CD4-positive, alpha-beta T cell treated with Interleukin-15 for 4 hours (primary cell): ENCODE measurements at regions not wholly inside any gene's neighbourhood (a gene's known extent, or its start where the extent isn't known, plus 50 kb on each side); places are given as distances from the start of the nearest gene placed in this dataset.
"Not testable (repeated sequence)": the region's sequence is repeated elsewhere in the genome, so short reads cannot be mapped to it uniquely, and the experiment has no call there.

Source experiments
- DNase-seq: peaks from one replicate; pipeline ENCODE4 v3.0.0-alpha.2; 2020; ENCODE audit warnings: low spot score

GRCh38 chr2:59249441-59250306 lies 1008.5 kb upstream of the FANCL start:
- no peak for DNase-seq

GRCh38 chr2:59239146-59239545 lies 998.0 kb upstream of the FANCL start:
- no peak for DNase-seq

DNA sequence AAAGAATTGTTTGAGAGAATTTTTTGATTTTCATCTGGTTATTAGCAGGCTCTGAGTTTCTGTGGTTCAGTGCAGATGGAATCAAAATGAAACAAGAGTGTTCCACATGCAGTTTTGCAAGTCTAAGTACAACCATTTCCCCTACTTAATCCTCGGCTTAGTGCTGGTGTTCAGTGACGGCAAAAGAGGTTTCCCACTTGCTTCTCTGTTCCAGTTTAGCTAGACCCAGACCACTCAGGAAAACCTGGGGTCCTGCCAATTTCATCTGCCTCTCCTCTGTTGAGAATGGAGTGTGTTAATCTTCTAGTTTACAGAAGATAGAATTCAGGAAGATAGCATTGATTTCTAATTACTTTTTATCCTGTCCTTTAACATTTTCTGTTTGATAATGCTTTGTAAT lies 996.2 kb upstream of the FANCL start:
- DNase-seq = no peak

DNA sequence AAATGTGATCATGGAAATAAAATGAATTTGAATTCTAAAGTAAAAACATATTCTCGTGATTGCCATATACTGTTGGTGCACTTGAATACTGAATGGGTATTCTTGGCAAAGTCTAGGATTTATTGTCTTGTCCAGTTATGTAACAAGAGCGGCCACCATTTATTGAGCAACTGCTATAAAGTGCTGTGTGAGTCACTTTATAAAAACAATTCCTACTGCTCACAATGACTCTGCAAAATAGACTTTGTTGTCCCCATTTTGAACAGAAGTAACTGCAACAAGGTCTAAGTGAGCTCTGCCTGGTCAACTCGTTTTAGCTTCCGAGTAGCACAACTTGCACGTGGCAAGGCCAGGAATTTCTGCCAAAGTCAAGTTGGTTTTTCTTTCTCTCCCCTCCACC lies 995.6 kb upstream of the FANCL start:
- DNase-seq = no peak

- DNase-seq = no peak
Observed at GRCh38 chr2:59233920-59234319, 992.8 kb upstream of the FANCL start.

DNA sequence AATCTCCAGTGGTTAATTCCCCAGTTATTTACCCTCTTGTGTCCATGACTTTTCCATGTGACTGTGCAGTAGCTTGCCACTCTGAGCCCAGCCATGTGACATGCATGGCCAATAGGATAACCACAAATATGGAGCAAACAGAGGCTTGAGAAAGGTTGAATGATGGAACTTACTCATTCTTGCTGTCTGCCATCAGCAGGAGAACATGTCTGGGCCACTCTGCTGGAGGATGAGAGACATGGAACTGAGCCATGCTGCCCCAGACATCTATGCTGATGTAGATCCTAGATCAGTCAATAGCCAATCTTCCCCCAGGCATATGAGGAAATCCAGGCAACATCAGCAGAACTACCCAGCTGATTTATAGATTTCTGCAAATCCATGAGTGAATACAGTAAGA lies 992.3 kb upstream of the FANCL start:
- no peak for DNase-seq

- no peak for DNase-seq
Observed at GRCh38 chr2:59232394-59233165, 991.5 kb upstream of the FANCL start.

- DNase-seq = not testable (repeated sequence)
Observed at GRCh38 chr2:59226362-59226761, 985.2 kb upstream of the FANCL start.

DNA sequence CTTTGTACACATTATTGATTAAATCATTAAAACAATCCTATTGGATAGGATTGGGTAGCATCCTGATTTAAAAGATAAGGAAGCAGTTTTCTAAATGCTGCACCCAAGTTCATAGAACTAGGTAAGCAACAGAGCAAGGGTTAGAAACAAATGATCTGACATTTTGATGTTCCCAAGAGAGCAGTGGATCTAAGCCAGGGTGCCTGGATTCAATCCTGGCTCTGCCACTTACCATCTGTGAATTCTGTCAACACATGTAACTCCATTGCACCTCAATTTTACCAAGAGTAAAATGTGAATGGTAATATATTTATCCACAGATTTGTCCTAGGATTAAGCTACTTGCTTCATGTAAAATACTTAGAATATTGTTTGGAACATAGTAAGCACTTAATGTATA lies 982.6 kb upstream of the FANCL start:
- DNase-seq = no peak

DNA sequence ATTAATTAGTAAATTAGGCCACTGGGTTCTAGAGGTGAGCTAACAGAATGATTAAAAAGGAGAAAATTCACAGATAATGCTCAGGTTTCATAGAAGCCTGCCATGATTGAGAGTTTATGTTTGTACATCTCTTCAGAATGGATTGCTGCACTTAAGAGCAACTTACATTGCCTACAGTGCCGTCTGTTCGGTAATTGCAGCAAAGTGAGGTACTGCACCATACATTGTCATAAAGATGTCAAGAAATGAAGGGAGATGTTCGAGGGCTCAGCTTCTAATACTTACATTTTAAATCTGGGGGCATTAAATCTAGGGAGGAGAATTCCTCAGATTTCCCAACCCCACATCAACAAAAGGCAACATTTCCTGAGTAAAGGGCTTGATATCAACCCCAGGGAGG lies 976.2 kb upstream of the FANCL start:
- DNase-seq = no peak

GRCh38 chr2:59206361-59206760 lies 965.2 kb upstream of the FANCL start:
- DNase-seq = no peak

- no peak for DNase-seq
Observed at GRCh38 chr2:59204040-59204439, 962.9 kb upstream of the FANCL start.

DNA sequence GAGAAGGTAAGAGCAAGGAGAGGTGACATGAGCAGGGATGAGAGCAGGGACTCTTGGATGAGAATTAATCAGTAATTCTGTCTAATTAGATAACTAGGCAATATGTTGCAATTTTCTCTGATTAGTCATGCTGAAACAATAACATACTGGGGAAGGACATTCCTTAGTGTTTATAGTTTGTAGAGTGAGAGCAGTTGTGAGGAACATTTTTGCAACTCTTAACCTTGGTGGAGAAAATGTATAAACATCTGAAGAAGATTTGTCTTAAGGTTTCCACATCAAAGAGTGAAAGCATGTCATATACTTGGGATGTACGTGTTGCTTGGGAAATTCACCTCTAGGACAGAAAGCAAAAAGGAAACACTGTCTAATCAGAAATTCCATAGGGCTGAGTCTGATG lies 955.4 kb upstream of the FANCL start:
- no peak for DNase-seq

GRCh38 chr2:59195851-59196250 lies 954.7 kb upstream of the FANCL start:
- DNase-seq = no peak

GRCh38 chr2:59191781-59192180 lies 950.7 kb upstream of the FANCL start:
- DNase-seq = no peak

DNA sequence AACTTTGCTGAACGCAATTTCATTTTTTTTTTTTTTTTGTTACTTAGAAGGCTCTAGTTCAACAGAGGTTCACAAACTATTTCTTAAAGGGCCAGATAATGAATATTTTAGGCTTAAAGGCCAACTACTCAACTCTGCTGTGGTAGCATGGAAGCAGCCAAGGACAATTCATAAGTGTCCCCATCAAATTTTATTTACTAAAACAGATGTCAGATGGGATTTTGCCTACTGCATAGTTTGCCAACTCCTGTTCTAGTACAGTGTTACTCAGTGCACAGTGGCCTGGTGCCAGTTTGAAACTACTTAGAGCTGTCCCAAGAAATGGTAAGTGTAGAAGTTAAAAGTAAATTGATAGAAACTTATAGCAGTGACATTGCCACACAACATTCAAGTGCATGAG lies 949.4 kb upstream of the FANCL start:
- DNase-seq = no peak

GRCh38 chr2:59184276-59185020 lies 943.3 kb upstream of the FANCL start:
- no peak for DNase-seq

GRCh38 chr2:59183070-59183469 lies 941.9 kb upstream of the FANCL start:
- DNase-seq = no peak

DNA sequence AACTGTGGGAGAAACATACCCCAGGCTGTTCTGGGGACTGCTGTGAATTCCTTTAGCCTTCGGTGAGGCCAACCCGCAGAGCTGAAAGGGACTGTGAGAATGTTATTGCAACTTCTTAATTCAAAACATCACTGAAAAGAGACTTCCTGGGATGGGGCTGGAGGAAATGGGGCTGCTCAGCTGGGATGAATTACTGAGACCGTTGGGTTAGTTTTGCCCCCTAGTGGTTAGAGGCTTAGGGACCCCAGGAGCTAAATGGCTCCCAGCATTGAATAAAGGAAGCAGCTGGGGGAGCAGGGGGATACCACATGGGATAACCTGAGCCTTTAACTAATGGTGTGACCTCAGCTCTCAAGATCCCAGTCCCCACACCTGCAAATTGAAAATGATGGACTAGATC lies 941.1 kb upstream of the FANCL start:
- DNase-seq = no peak

GRCh38 chr2:59181347-59181746 lies 940.2 kb upstream of the FANCL start:
- DNase-seq = no peak

DNA sequence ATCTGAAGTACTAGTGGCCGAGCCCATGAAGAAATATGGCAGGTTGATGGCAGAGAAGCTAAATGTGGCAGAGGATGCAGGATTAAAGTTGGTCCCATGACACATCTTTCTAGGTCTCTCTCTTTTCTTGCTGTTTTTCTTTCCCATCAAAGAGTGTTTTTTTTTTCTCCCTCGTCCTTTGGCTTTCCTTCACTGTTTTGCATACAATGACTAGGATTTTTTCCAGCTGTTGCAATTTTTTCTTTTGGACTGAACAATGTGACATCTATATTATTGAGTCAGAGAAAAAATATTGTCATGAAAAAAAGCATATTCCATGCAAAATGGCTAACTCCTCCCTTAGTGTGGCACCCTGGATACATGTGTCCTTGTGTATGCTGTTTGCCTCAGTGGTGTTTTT lies 939.5 kb upstream of the FANCL start:
- no peak for DNase-seq

DNA sequence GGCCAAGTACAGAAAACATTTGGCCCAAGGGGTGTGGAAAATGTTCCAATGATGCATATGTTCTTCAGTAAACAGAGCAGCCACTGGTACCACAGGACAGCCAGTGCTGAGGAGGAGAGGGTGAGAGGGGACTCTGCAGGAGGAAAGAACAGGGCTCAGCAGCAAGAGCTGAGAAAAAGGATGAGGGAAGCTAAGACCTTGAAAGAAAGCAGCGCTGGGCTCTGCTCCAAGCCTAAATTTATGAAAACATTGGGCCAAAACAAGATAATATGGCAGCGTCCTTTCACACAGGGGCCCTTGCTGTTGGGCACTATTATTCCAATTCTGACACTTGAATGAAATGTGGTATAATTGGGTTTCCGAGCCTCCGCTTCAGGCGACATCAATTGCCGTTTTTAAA lies 939.0 kb upstream of the FANCL start:
- DNase-seq = no peak

DNA sequence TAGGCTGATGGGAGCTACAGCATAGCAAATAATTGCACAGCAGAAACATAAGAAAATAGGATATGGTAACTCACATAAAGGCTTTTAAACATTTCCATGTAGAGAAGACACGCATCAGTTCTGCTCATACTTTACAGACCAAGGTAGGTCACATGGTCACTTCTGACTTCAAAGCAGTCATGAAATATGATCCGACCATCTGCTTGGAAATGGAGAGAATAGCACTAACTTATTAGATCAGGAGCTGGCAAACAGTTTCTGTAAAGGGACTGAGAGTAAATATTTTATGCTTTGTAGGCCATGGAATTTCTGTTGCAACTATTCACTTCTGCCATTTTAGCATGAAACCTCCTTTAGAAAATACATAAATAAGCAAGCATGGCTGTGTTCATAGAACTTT lies 936.6 kb upstream of the FANCL start:
- DNase-seq = no peak
